ENCODE measurements at regions not wholly inside any gene's neighbourhood (a gene's known extent, or its start where the extent isn't known, plus 50 kb on each side); places are given as distances from the start of the nearest gene placed in this dataset.

- no peaks in the 10 kb centered on the region for H3K27me3 Mint-ChIP-seq (ENCODE audit: unreplicated experiment)
- H3K4me1 Mint-ChIP-seq (ENCODE audit: low read depth, unreplicated experiment): peaks cover 25% of the 10 kb centered on the region
- peaks cover 4% of the 10 kb centered on the region for H3K9me3 Mint-ChIP-seq (ENCODE audit: unreplicated experiment)
- no peaks in the 10 kb centered on the region for H3K36me3 Mint-ChIP-seq (ENCODE audit: unreplicated experiment)
- no peak overlapping the region for H3K27ac Mint-ChIP-seq (ENCODE audit: unreplicated experiment)
- TF ChIP-seq CTCF (IDR thresholded peaks at IDR 0.05; ENCODE audit: partially characterized antibody, unreplicated experiment): no peak
- DNase-seq: no peak
- no peak overlapping the region for H3K4me3 Mint-ChIP-seq (ENCODE audit: unreplicated experiment)
Measured at GRCh38 chr3:73225991-73226390, 164.5 kb downstream of the EBLN2 start.

GRCh38 chr3:73228000-73228399 lies 166.5 kb downstream of the EBLN2 start:
- no peak for TF ChIP-seq CTCF (IDR thresholded peaks at IDR 0.05; ENCODE audit: partially characterized antibody, unreplicated experiment)
- H3K4me3 Mint-ChIP-seq (ENCODE audit: unreplicated experiment): no peak overlapping the region
- DNase-seq: no peak

DNA sequence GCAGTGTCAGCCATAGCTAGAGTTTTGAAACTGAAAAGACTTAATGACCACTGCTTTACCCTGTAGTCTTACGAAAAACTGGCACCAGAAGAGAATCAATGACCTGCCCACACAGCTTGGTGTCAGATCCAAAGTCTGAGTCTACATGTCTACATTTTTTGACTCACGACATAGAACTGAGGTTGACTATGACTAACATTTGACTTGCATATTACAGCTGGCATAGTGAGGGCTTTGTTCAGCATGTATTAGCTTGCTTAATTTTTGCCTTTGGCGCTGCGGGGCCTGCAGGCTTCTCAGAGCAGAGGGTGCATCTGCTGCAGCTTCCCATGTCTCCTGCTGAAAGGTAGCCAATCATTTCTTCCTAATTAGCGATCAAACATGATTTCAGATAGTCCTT lies 167.0 kb downstream of the EBLN2 start:
- H3K27ac Mint-ChIP-seq (ENCODE audit: unreplicated experiment): no peak overlapping the region
- no peaks in the 10 kb centered on the region for H3K27me3 Mint-ChIP-seq (ENCODE audit: unreplicated experiment)
- H3K9me3 Mint-ChIP-seq (ENCODE audit: unreplicated experiment): peaks cover 2% of the 10 kb centered on the region

More at GRCh38 chr3:73228000-73228399, 166.5 kb downstream of the EBLN2 start:
- no peaks in the 10 kb centered on the region for H3K36me3 Mint-ChIP-seq (ENCODE audit: unreplicated experiment)
- no peak overlapping the region for H3K27ac Mint-ChIP-seq (ENCODE audit: unreplicated experiment)
- H3K27me3 Mint-ChIP-seq (ENCODE audit: unreplicated experiment): no peaks in the 10 kb centered on the region
- H3K9me3 Mint-ChIP-seq (ENCODE audit: unreplicated experiment): peaks cover 2% of the 10 kb centered on the region
- peaks cover 25% of the 10 kb centered on the region for H3K4me1 Mint-ChIP-seq (ENCODE audit: low read depth, unreplicated experiment)

GRCh38 chr3:73228959-73229358 lies 167.5 kb downstream of the EBLN2 start:
- Mint-ChIP-seq H3K9me3 (ENCODE audit: unreplicated experiment) (peaks cover 2% of the 10 kb centered on the region), H3K27ac (ENCODE audit: unreplicated experiment) (no peak overlapping the region), H3K4me1 (ENCODE audit: low read depth, unreplicated experiment) (peaks cover 25% of the 10 kb centered on the region), H3K36me3 (ENCODE audit: unreplicated experiment) (no peaks in the 10 kb centered on the region), H3K4me3 (ENCODE audit: unreplicated experiment) (no peak overlapping the region), H3K27me3 (ENCODE audit: unreplicated experiment) (no peaks in the 10 kb centered on the region)
- no peak for TF ChIP-seq CTCF (IDR thresholded peaks at IDR 0.05; ENCODE audit: partially characterized antibody, unreplicated experiment)
- DNase-seq: no peak

More for the DNA sequence above, 167.0 kb downstream of the EBLN2 start:
- Mint-ChIP-seq H3K4me1 (ENCODE audit: low read depth, unreplicated experiment) (peaks cover 25% of the 10 kb centered on the region), H3K36me3 (ENCODE audit: unreplicated experiment) (no peaks in the 10 kb centered on the region), H3K4me3 (ENCODE audit: unreplicated experiment) (no peak overlapping the region)
- no peak for DNase-seq
- TF ChIP-seq CTCF (IDR thresholded peaks at IDR 0.05; ENCODE audit: partially characterized antibody, unreplicated experiment): no peak

GRCh38 chr3:73234354-73235014 lies 173.0 kb downstream of the EBLN2 start:
- Mint-ChIP-seq H3K36me3 (ENCODE audit: unreplicated experiment) (no peaks in the 10 kb centered on the region), H3K27me3 (ENCODE audit: unreplicated experiment) (no peaks in the 10 kb centered on the region), H3K27ac (ENCODE audit: unreplicated experiment) (no peak overlapping the region), H3K4me3 (ENCODE audit: unreplicated experiment) (no peak overlapping the region), H3K4me1 (ENCODE audit: low read depth, unreplicated experiment) (peaks cover 16% of the 10 kb centered on the region), H3K9me3 (ENCODE audit: unreplicated experiment) (no peaks in the 10 kb centered on the region)
- DNase-seq: no peak
- TF ChIP-seq CTCF (IDR thresholded peaks at IDR 0.05; ENCODE audit: partially characterized antibody, unreplicated experiment): no peak
